Kidney (tissue), 13 donors: ENCODE measurements at regions not wholly inside any gene's neighbourhood (a gene's known extent, or its start where the extent isn't known, plus 50 kb on each side); places are given as distances from the start of the nearest gene placed in this dataset.

Experiments used
- DNase-seq, 5 donors: peaks; one replicate each; pipeline ENCODE4 v3.0.0-alpha.2; 2013 to 2020
- FAIRE-seq: peaks from 2 replicates; lab custom pipeline; 2012; peaks lifted over from hg19 to GRCh38; lab: Jason Lieb, UNC
- H3K27ac ChIP-seq, 2 donors: one replicate each; pipeline ENCODE4 v1.7.0; 2013; ENCODE audit warnings: low read depth in 2 of 2, low read length in 2 of 2, inconsistent platforms in 1 of 2
- H3K27me3 ChIP-seq: one replicate; pipeline ENCODE4 v1.7.1; 2013; ENCODE audit warnings: low read length, inconsistent platforms; ENCODE audit not compliant: control insufficient read depth, insufficient read depth
- H3K36me3 ChIP-seq, 3 donors: one replicate each; pipeline versions ENCODE4 v1.7.0 to v1.7.1; 2013; ENCODE audit warnings: low read length in 3 of 3, control low read depth in 1 of 3, inconsistent platforms in 1 of 3; ENCODE audit not compliant: insufficient read depth in 3 of 3, control insufficient read depth in 2 of 3
- H3K4me1 ChIP-seq, 3 donors: one replicate each; pipeline versions ENCODE4 v1.7.0 to v1.7.1; 2013; ENCODE audit warnings: low read length in 3 of 3, inconsistent platforms in 1 of 3, low read depth in 1 of 3; ENCODE audit not compliant: control insufficient read depth in 2 of 3, insufficient read depth in 2 of 3
- H3K4me3 ChIP-seq, 3 donors: one replicate each; pipeline versions ENCODE4 v1.7.0 to v1.8.1; 2013; ENCODE audit warnings: low read length in 3 of 3, control low read depth in 1 of 3, inconsistent platforms in 1 of 3
- H3K9ac ChIP-seq, 3 donors: one replicate each; pipeline versions ENCODE4 v1.7.0 to v1.7.1; 2013; ENCODE audit warnings: low read length in 3 of 3, control low read depth in 1 of 3, inconsistent platforms in 1 of 3
- H3K9me3 ChIP-seq, 3 donors: one replicate each; pipeline versions ENCODE4 v1.7.0 to v1.7.1; 2013; ENCODE audit warnings: low read length in 3 of 3, control low read depth in 1 of 3, inconsistent platforms in 1 of 3; ENCODE audit not compliant: control insufficient read depth in 2 of 3, insufficient read depth in 1 of 3
- CTCF ChIP-seq: IDR thresholded peaks from 3 replicates; pipeline ENCODE4 v1.5.1; 2012; ENCODE audit warnings: mild to moderate bottlenecking, moderate library complexity, borderline replicate concordance; ENCODE audit not compliant: insufficient read depth; ENCODE audit errors: extremely low read depth
- intact Hi-C: fragments of 100-400 bp; cut with DNase I; formaldehyde crosslinking; loops from one replicate; pipeline ENCODE4 v1.11.1; 2022
- donor health status: control.
- donor health status: control.
- donor health status: control.
- donor health status: control.
- donor health status: control.
- donor health status: DM: yes; HTN: yes; CAD: no.
- donor health status: Normal renal cell carcinoma (clear cell type).

- intact Hi-C loops: no loop called here
- no peaks in the 10 kb centered on the region for H3K27me3 ChIP-seq
- DNase-seq (no peak), FAIRE-seq (no peak)
- H3K9ac ChIP-seq: no peak overlapping the region
- no peak overlapping the region for H3K4me3 ChIP-seq
- no peak for TF ChIP-seq CTCF
- no peak overlapping the region for H3K27ac ChIP-seq
- peaks cover 0 to 4% (median 0%) of the 10 kb centered on the region in 3 donors for H3K4me1 ChIP-seq
- H3K9me3 ChIP-seq: no peaks in the 10 kb centered on the region
- no peaks in the 10 kb centered on the region for H3K36me3 ChIP-seq
Observed at GRCh38 chr2:105581555-105581944, 163.2 kb upstream of the NCK2 start.

- Histone ChIP-seq H3K4me1 (peaks cover 0 to 6% (median 0%) of the 10 kb centered on the region in 3 donors), H3K36me3 (no peaks in the 10 kb centered on the region), H3K27me3 (no peaks in the 10 kb centered on the region), H3K4me3 (no peak overlapping the region), H3K9me3 (no peaks in the 10 kb centered on the region), H3K9ac (no peak overlapping the region), H3K27ac (no peak overlapping the region)
- TF ChIP-seq CTCF: no peak
- no peak for DNase-seq
- no peak for FAIRE-seq
- intact Hi-C loops: no loop called here
Observed at GRCh38 chr2:105580870-105581554, 163.7 kb upstream of the NCK2 start.

GRCh38 chr2:105580216-105580615 is 164.5 kb upstream of the NCK2 start:
- no peak overlapping the region for H3K9ac ChIP-seq
- H3K4me1 ChIP-seq: peaks cover 0 to 6% (median 0%) of the 10 kb centered on the region in 3 donors
- no peak overlapping the region for H3K4me3 ChIP-seq
- DNase-seq (no peak), FAIRE-seq (no peak)
- no peaks in the 10 kb centered on the region for H3K27me3 ChIP-seq
- no peak overlapping the region for H3K27ac ChIP-seq
- no peaks in the 10 kb centered on the region for H3K9me3 ChIP-seq
- no peak for TF ChIP-seq CTCF
- H3K36me3 ChIP-seq: no peaks in the 10 kb centered on the region
- intact Hi-C loops: no loop called here

GRCh38 chr2:105578166-105578565 is 166.5 kb upstream of the NCK2 start:
- intact Hi-C loops: no loop called here
- TF ChIP-seq CTCF: no peak
- no peaks in the 10 kb centered on the region for H3K27me3 ChIP-seq
- H3K27ac ChIP-seq: no peak overlapping the region
- FAIRE-seq (no peak), DNase-seq (no peak)
- no peaks in the 10 kb centered on the region for H3K9me3 ChIP-seq
- H3K4me1 ChIP-seq: peaks cover 0 to 6% (median 0%) of the 10 kb centered on the region in 3 donors
- H3K4me3 ChIP-seq: no peak overlapping the region
- H3K36me3 ChIP-seq: no peaks in the 10 kb centered on the region
- no peak overlapping the region for H3K9ac ChIP-seq
